ENCODE measurements at regions not wholly inside any gene's neighbourhood (a gene's known extent, or its start where the extent isn't known, plus 50 kb on each side); places are given as distances from the start of the nearest gene placed in this dataset.

GRCh38 chr22:27093422-27093821, 436.0 kb downstream of the MIAT start:
- TF ChIP-seq, protein P1, sequence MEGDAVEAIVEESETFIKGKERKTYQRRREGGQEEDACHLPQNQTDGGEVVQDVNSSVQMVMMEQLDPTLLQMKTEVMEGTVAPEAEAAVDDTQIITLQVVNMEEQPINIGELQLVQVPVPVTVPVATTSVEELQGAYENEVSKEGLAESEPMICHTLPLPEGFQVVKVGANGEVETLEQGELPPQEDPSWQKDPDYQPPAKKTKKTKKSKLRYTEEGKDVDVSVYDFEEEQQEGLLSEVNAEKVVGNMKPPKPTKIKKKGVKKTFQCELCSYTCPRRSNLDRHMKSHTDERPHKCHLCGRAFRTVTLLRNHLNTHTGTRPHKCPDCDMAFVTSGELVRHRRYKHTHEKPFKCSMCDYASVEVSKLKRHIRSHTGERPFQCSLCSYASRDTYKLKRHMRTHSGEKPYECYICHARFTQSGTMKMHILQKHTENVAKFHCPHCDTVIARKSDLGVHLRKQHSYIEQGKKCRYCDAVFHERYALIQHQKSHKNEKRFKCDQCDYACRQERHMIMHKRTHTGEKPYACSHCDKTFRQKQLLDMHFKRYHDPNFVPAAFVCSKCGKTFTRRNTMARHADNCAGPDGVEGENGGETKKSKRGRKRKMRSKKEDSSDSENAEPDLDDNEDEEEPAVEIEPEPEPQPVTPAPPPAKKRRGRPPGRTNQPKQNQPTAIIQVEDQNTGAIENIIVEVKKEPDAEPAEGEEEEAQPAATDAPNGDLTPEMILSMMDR (conservative IDR thresholded peaks at IDR 0.05; ENCODE audit: low read depth, low read length), result no peak
- TF ChIP-seq EZH2 (IDR thresholded peaks at IDR 0.05; ENCODE audit: borderline replicate concordance, low read depth, low read length, poor library complexity, severe bottlenecking), result no peak

Data from A673 (cell line).